Lower leg skin (tissue), 4 donors: ENCODE measurements at regions not wholly inside any gene's neighbourhood (a gene's known extent, or its start where the extent isn't known, plus 50 kb on each side); places are given as distances from the start of the nearest gene placed in this dataset.

Source experiments
- DNase-seq, 2 donors: peaks; one replicate each; pipeline ENCODE4 v3.0.0-alpha.2; 2019; ENCODE audit warnings: low spot score in 2 of 2
- H3K4me3 ChIP-seq: fragments of 200-600 bp; sonication (generic); 2 replicates; pipeline ENCODE4 v1.5.1; 2017; ENCODE audit warnings: mild to moderate bottlenecking, low read depth; ENCODE audit not compliant: poor library complexity, severe bottlenecking
- POLR2A ChIP-seq, 2 donors: fragments of 450-650 bp; IDR thresholded peaks; one replicate each; pipeline ENCODE4 v1.6.1; 2016 to 2017; ENCODE audit warnings: antibody characterized with exemption in 2 of 2, mild to moderate bottlenecking in 1 of 2, moderate library complexity in 1 of 2
- WGBS, 2 donors: methylation state at CpG; one replicate each; pipeline ENCODE4 v1.1.5; 2018; 5-methylcytosine and 5-hydroxymethylcytosine counted together
- intact Hi-C: fragments of 100-400 bp; cut with DNase I; formaldehyde crosslinking; loops from one replicate; pipeline ENCODE4 v1.15.0; 2023; ENCODE audit warnings: low total_unique reads
- TF ChIP-seq, protein P1 (sequence below), 3 donors: fragments of 450-650 bp; IDR thresholded peaks; one replicate each; pipeline ENCODE4 v1.5.1; 2016; ENCODE audit warnings: antibody characterized with exemption in 3 of 3, mild to moderate bottlenecking in 3 of 3, moderate library complexity in 2 of 3

DNA sequence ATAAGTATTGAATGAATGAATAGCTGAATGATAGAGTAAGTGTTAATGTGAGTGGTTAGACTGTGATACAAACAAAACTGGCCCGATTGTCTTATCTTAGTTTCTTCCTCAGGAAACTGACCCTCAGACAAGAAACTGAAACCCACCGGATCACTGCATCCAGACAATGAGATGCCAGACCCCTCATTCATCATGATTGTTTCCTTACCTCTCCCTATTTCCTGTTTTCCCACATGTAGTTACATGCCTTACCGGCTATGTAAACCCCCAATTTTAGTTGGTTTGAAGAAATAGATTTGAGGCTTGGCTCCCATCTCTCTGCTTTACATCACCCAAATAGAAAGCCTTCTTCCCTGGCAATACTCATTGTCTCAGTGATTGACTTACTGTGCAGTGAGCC, 218.9 kb upstream of the PPP1R2C start:
- no peak for DNase-seq
- intact Hi-C loops, result no loop called here
- TF ChIP-seq, protein P1, sequence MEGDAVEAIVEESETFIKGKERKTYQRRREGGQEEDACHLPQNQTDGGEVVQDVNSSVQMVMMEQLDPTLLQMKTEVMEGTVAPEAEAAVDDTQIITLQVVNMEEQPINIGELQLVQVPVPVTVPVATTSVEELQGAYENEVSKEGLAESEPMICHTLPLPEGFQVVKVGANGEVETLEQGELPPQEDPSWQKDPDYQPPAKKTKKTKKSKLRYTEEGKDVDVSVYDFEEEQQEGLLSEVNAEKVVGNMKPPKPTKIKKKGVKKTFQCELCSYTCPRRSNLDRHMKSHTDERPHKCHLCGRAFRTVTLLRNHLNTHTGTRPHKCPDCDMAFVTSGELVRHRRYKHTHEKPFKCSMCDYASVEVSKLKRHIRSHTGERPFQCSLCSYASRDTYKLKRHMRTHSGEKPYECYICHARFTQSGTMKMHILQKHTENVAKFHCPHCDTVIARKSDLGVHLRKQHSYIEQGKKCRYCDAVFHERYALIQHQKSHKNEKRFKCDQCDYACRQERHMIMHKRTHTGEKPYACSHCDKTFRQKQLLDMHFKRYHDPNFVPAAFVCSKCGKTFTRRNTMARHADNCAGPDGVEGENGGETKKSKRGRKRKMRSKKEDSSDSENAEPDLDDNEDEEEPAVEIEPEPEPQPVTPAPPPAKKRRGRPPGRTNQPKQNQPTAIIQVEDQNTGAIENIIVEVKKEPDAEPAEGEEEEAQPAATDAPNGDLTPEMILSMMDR (IDR thresholded peaks at IDR 0.05), result no peak
- no peak for TF ChIP-seq POLR2A (IDR thresholded peaks at IDR 0.05)
- no peak overlapping the region for H3K4me3 ChIP-seq
- WGBS, 2 donors, result 58 to 67% methylated on average over 3 of the region's 3 CpGs

DNA sequence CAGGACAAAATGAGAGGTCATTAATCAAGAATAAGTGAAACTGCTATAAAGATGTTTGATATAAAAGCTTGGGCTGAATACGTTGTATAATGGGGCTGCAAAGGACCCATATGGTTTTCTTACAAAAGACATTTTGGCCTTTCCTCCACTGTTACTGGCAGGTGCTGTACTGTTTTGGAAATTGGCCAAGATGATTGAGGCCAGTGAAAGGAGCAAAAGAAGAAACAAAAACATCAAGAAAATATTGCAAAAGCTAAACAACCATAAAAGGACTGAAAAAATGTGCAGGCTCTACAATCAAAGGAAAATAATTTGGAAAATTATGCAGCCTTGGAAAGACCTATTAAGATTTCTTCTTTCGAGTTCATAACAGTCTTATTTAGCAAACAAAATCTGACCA, 222.2 kb upstream of the PPP1R2C start:
- TF ChIP-seq POLR2A (IDR thresholded peaks at IDR 0.05), result no peak
- TF ChIP-seq, protein P1 (IDR thresholded peaks at IDR 0.05), result no peak
- 57 to 63% methylated on average over 2 of the region's 2 CpGs for WGBS, 2 donors
- intact Hi-C loops, result no loop called here

DNA sequence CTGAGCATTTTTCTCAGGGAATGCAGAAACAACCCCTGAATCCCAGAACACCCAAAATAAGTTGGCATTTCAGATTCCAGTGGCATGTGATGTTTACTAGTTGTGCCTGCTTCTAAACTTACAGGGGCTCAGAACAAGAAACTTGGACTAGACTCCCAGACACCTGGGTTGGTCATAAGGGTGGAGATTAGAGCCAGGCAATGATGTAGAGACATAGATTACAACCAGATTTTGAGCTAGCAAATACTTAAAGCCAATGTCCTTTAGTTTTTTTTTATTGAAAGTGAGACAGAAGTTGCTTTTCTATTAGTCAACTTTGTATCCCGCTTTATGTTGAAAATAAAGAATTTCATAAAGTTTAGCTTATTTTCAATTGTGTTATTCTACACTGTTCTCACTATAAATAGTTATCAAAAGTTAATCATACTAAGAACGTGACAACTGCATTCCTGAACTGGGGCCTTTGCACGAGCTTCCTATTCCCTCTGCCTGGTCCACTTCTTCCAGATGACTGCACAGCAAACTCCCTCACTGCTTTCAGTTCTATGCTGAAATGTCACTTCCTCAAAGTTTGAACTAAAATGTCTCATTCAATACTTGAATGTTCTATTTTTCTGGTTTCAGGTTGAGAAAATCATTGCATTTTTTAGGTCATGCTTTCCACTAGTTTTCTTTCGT, 224.7 kb upstream of the PPP1R2C start:
- no peak for TF ChIP-seq POLR2A (IDR thresholded peaks at IDR 0.05)
- TF ChIP-seq, protein P1 (IDR thresholded peaks at IDR 0.05), result no peak
- intact Hi-C loops, result no loop called here
- 78 to 81% methylated on average over 4 of the region's 4 CpGs for WGBS, 2 donors
- no peak overlapping the region for H3K4me3 ChIP-seq
- no peak for DNase-seq

More for the DNA sequence above, 222.2 kb upstream of the PPP1R2C start:
- H3K4me3 ChIP-seq, result no peak overlapping the region
- no peak for DNase-seq

DNA sequence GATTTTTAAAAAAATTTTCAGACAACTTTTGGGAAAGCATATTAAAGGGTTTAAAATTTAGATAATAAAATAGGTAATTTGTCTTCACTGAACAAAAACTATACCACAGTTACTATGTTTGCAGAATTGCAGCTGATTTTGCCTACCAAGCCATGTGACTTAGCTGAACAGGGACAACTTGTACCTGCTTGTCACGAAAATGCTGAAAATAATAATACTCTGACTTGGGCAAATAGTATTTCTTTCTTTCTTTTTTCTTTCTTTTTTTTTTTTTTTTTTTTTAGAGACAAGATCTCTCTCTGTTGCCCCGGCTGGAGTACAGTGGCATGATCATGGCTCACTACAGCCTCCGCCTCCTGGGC, 225.2 kb upstream of the PPP1R2C start:
- WGBS, 2 donors, result 97 to 100% methylated on average over 3 of the region's 3 CpGs
- H3K4me3 ChIP-seq, result no peak overlapping the region
- TF ChIP-seq POLR2A (IDR thresholded peaks at IDR 0.05), result no peak
- TF ChIP-seq, protein P1 (IDR thresholded peaks at IDR 0.05), result no peak
- intact Hi-C loops, result no loop called here
- no peak for DNase-seq

DNA sequence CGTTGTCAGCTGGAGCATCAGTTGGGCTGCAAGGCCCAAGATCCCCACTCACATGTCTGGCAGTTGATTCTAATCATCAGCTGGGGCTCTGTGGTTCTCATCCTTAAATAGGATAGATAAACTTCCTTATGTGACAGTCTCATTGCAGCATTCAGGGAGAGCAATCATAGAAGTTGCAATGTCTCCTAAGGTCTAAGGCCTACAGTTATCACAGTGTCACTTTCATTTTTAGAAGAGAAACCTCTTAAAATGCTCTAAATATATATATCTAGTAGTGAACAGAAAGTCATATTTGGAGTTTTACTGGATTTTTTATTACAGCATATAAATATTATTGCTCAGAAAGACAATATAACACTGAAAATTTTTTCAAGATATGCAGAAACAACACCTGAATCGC, 226.0 kb upstream of the PPP1R2C start:
- 87 to 91% methylated on average over 2 of the region's 2 CpGs for WGBS, 2 donors
- H3K4me3 ChIP-seq, result no peak overlapping the region
- TF ChIP-seq, protein P1 (IDR thresholded peaks at IDR 0.05), result no peak
- TF ChIP-seq POLR2A (IDR thresholded peaks at IDR 0.05), result no peak
- no peak for DNase-seq
- intact Hi-C loops, result no loop called here

DNA sequence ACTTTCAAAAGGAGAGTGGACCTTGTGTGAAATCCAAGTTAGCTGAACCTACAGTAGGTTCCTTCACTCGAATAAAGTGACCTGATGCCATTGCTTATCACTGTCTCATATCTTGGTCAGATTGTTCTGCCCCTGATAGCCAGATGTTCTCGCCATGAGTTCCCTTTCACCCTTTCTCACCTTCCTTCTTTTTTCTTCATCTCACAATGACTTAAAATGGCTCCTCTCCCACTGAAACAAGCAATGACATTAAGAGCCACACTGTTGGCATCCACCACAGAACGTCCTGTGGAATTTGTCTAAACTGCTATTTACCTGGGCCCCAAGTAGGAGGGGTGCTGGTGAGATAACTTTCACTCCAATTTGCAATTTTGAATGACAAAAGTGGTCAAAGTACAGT, 227.6 kb upstream of the PPP1R2C start:
- intact Hi-C loops, result no loop called here

More for the DNA sequence above, 227.6 kb upstream of the PPP1R2C start:
- no peak for DNase-seq
- no peak overlapping the region for H3K4me3 ChIP-seq
- WGBS, 2 donors, result 65 to 95% methylated on average over 3 of the region's 3 CpGs
- no peak for TF ChIP-seq POLR2A (IDR thresholded peaks at IDR 0.05)
- TF ChIP-seq, protein P1 (IDR thresholded peaks at IDR 0.05), result no peak
